8988T (cell line): ENCODE measurements at regions not wholly inside any gene's neighbourhood (a gene's known extent, or its start where the extent isn't known, plus 50 kb on each side); places are given as distances from the start of the nearest gene placed in this dataset.
"Not testable (repeated sequence)": the region's sequence is repeated elsewhere in the genome, so short reads cannot be mapped to it uniquely, and the experiment has no call there.

Source experiments
- DNase-seq: peaks from one replicate; pipeline ENCODE4 v3.0.0; 2011

DNA sequence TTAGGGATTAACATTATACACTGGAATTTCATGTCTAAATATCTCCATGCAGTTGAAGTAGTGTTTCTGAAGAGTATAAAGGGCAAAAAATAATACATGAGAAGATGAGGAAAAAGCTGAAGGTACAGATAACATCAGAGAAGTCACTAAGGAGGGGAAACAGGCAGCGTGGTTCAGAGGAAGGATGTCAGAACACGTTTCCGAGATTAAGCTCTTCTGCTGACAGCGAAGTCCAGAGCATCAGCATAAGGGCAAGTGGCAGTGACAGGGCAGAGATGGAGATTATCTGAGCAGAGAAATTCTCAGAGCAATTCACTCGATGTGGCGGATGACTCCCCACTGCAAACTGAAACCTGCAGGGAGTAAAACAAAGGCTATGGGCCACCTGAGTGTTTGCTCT lies 443.2 kb upstream of the FRG1 start:
- DNase-seq = no peak

DNA sequence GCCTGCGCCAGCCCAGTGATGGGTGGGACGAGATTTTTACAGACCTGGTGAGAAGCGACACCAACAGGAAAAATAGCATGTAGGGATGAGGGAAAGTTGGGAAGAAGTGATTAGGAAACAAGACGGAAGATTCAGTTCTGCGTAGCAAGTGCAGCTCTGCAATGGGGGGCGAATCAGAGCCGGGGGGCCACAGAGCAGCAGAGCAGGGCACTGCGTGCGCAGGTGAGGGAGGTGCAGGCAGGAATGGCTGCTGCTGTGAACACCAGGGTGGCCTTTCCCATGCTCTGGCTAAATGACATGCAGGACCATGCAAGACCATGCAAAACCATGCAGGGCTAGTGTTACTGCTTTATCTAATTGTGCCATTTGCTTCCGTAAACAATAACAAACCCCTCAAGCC lies 442.7 kb upstream of the FRG1 start:
- DNase-seq = no peak

DNA sequence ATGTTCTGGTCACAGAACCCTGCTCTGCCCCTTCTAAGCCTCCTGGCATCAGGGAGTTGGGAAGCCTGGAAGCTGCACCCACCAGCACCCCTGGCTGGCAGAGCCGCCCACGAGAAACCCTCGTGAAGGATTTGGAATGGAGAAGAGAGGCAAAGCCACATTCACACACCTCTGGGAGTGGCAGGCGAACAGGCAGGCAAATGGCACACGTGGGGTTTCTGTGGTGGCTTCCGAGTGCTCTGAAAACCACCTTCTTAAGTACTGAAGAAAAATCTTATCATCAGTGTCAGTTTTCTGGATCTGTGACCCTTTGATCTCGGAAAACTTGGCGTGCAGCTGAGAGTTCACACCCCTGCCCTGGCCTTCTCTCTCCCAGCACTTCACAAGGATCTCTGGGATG lies 442.2 kb upstream of the FRG1 start:
- DNase-seq = no peak

DNA sequence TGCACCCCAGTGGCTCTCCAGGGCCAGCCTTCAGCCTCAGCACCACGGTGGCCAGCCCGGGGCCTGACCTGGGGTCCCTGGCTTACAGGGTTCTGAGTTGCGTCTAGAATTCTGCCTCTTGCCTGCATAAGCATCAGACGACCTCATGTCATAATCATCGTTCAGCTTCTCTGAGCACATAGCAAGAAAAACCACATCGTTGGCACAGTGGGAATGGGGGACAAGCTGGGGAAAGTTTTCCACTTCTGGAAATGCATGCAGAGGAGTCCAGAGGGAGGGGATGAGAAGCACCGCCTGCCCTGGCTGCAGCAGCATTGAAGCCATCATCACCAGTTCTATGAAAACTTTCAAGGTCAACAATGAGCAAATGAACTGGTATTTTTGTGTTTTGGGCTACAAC lies 441.0 kb upstream of the FRG1 start:
- DNase-seq = no peak

DNA sequence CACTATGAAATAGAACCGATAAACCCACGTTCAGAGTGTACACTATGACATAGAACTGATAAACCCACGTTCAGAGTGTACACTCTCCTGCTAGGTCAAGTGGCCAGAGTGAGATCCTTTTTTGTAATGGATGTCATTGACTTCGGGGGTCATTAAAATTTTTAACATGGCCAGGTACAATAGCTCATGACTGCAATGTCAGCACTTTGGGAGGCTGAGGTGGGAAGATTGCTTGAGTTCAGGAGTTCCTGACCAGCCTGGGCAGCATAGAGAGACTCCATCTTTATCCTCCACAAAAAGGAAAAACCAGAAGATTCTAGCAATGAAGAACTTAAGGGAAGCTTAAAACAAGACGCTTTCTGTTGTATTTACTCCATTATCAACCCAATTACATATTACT lies 439.7 kb upstream of the FRG1 start:
- no peak for DNase-seq

DNA sequence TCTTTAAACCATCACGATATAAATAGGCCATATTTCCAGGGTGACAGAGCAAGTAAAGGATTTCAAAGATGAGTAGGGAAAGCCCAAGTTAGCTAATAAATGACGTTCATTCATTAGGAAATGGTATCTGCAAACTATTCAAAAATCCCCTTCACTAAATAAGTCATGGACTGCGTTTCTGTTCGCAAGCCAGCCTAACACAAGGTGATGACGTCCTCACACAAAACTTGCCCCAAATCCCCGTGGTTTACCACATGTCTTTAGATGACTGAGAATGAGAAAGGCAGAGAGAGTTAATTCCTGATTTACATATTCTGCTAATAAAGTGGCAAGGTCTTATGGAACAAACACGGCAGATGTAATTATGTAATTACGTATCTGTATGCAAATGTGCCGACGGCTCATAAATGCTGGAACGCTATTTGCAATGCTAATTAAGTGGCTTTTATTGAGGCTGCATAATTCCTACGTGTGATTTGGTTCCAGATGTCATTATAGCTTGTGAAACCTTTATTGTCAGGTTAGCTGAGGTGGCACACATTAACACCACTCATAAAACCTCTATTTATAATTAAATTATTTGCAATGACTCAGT lies 437.7 kb upstream of the FRG1 start:
- no peak for DNase-seq

DNA sequence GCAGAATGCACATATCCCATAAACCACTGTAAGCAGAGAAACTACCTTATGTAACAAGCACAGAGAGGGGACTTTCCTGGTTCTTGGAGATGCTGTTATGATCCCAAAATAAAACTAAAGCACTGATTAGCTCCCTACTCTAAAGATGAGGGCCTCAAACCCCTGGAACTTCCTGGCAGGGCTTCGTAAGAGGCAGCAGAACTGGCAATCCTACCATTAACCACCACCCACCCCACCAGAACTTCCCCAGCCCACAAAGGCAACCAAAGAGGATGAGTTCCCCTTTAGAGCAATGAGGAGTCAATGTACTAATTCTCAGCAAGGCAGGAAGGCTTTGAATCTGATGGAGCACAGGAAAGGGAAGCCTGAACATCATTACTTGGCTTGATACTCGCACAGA lies 436.5 kb upstream of the FRG1 start:
- DNase-seq = no peak

GRCh38 chr4:189505380-189505779 lies 435.3 kb upstream of the FRG1 start:
- no peak for DNase-seq

DNA sequence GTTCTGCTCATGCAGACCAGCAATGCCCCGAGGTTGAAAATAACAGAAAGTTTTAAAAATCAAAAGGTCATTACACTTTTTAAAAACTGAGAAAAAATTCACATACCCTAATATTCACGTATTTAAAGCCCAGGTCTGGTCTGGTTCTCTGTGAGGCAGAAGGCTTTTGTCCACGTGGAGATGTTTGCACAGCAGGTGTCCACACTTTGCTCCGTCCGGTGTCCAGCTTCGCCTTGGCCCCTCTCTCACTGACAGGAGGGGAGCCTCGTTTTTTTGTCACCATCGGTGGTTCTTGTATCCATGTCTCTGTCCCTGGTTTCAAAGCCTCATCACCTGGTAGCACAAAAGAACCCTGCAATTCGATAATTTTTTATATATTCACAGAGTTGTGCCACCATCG lies 434.6 kb upstream of the FRG1 start:
- DNase-seq = no peak

- no peak for DNase-seq
Observed at GRCh38 chr4:189507060-189507459, 433.6 kb upstream of the FRG1 start.

- no peak for DNase-seq
Observed at GRCh38 chr4:189510601-189511000, 430.1 kb upstream of the FRG1 start.

DNA sequence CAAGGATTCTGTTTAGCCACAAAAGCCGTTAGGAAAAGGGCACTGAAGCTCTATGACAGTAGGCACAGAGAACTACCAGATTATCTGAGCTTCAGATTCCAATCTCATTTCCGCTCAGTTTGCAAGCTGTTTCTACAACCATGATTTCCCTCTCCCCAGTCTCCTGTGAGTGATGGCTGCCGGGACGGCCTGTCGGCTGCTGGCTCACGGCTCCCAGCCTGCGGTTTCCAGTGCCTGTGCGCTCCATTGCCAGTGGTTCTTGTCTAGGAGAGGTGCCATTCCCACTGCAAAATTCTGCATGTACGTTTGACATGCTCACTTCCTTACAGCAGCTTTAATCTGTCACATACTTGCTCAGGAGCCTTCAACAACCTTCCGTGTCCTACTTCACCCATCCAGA lies 429.1 kb upstream of the FRG1 start:
- no peak for DNase-seq

GRCh38 chr4:189513421-189513820 lies 427.3 kb upstream of the FRG1 start:
- no peak for DNase-seq

DNA sequence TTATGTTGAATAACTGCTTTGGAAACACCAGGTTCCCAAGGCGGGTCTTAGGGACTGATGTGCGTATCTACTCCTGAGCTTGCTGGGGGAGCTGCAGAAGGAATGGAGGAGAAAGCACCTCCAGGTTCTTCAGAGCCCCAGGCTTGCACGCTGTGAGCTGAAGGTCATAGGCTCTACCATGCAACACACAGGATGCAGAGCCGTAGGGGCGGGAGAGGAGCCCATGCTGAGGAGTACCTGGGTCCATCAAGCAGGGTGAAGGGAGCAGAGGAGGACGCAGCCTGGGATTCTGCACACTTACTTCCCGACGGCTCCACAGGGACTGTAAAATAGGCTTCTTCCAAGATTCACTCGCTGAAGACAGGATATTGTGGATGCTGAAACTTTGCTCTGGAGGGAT lies 426.5 kb upstream of the FRG1 start:
- DNase-seq = no peak

GRCh38 chr4:189516902-189517301 lies 423.8 kb upstream of the FRG1 start:
- DNase-seq = no peak

GRCh38 chr4:189519186-189519585 lies 421.5 kb upstream of the FRG1 start:
- no peak for DNase-seq

DNA sequence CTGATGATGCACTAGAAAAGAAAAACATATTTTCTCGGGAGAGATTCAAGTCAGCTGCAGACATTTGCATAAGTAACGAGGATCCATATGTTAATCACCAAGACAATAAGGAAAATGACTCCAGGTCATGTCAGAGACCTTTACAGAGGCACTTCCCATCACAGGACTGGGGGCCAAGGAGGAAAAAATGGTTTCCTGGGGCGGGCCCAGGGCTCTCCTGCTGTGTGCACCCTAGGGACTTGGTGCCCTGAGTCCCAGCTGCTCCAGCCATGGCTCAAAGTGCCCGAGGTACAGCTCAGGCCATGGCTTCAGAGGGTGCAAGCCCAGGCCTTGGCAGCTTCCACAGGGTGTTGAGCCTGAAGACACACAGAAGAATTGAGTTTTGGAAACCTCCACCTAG lies 415.4 kb upstream of the FRG1 start:
- no peak for DNase-seq

DNA sequence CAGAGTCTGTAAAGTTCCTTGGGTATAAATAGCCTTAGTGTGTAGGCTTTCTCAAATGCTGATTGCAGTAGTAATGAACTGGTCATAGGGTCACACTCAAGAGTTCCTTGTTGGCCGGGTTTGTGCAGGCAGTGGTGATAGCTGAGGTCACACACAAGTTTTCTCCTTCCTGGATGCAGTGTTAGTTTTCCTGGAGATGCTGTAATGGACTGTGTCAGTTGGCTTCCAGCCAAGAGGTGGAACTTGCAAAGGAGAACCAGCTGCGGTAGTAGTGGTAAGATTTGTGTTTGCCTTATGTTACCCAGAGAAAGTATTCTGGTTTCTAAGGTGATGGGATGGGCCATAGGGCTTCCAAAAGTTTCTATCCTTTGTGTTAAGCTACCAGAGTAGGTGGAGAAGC lies 409.8 kb upstream of the FRG1 start:
- DNase-seq = no peak

GRCh38 chr4:189533603-189534002 lies 407.1 kb upstream of the FRG1 start:
- DNase-seq = no peak

- DNase-seq = no peak
Observed at GRCh38 chr4:189547559-189547958, 393.1 kb upstream of the FRG1 start.

DNA sequence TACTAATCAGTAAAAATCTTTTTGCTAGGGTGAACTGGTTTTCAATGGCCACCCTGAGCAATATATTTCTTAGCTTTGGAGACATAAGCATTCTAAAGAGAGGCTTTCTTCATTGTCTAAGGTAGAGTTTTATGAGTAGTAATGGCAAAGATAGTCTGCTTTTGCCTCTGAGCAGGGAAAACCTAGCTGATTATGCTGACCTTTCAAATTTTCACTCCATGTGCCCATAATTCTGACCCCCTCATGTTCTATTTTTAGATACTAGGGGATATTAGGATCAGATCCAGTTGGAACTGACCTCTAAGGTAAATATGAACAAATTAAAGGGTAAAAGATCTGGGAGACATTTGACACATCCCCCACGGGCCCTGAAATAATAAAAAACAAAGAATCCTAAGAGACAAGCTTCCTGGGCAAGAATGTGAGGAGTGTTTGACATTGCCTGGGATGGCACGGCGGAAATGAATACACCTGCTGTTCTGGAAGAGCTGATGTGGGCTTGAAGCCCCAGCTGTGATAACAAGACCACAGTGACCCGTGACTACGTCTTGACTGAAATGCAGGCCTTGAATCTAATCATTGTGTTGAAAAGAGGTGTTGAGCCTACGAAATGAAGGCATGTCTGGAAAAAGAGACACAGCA lies 392.1 kb upstream of the FRG1 start:
- no peak for DNase-seq

DNA sequence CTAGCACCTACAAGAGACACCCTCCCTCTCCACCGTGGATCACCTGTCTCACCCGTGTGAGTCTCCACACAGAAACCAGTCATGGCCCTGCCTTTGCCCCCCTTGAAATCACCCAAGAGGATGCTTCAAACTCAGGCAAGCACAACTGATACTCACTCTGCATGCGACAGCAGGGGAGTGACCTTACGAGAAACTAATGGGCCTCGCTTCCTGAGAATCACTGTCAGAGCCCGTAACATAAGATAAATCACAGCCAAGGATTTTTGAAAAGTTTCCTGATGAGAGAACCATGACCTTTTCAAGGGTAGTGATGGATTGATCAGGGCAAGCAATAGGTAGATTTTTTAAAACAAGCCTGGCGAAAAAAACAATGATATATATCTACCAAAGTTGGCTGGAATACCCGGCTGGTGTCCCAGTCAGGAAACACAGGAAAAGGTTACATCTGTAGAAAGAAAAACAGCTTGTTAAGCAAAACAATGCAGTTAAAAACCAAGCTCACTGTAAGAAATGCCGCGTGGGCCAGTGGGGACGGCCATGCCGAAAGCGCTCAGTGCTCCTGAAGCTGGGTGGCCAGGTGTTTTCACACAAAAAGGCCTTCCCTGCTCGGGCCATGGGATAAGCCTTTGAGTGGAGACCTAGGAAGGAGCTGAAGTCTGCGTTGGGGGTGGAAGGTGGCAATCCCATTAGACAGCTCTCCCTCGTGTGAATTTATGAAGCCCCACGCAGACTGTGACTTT lies 388.6 kb upstream of the FRG1 start:
- DNase-seq = not testable (repeated sequence)

DNA sequence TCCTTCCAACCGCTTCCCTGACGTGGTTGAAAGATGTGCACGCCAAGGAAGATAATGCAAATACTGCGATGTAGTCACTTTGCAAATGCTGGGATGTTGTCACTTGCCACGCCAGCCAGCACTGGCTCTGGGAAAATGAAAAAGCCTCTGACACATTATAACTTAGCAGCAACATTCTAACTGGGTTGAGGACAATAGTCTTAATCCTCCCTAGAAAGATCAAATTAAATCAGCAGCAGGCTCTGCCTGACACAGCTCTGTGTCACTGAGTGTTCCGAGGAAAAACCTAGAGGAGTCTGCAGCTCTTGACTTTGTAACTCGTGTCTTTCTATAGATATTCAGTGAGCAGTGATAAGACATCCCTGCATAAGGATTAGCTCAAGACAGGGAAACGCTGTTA lies 380.1 kb upstream of the FRG1 start:
- not testable (repeated sequence) for DNase-seq

- not testable (repeated sequence) for DNase-seq
Observed at GRCh38 chr4:189563751-189564150, 376.9 kb upstream of the FRG1 start.

- DNase-seq = not testable (repeated sequence)
Observed at GRCh38 chr4:189566271-189566670, 374.4 kb upstream of the FRG1 start.
